Muscle layer of colon (tissue), 2 donors: ENCODE measurements at regions not wholly inside any gene's neighbourhood (a gene's known extent, or its start where the extent isn't known, plus 50 kb on each side); places are given as distances from the start of the nearest gene placed in this dataset.
"Not testable (repeated sequence)": the region's sequence is repeated elsewhere in the genome, so short reads cannot be mapped to it uniquely, and the experiment has no call there.

Source experiments
- H3K27ac ChIP-seq: one replicate; pipeline ENCODE4 v1.7.0; 2013; ENCODE audit warnings: low read depth, mild to moderate bottlenecking, low read length, moderate library complexity
- H3K27me3 ChIP-seq, 2 donors: one replicate each; pipeline ENCODE4 v1.7.0; 2013; ENCODE audit warnings: low read length in 2 of 2, mild to moderate bottlenecking in 2 of 2; ENCODE audit not compliant: insufficient read depth in 2 of 2, control insufficient read depth in 1 of 2
- H3K36me3 ChIP-seq: one replicate; pipeline ENCODE4 v1.7.0; 2013; ENCODE audit warnings: mild to moderate bottlenecking, low read length; ENCODE audit not compliant: insufficient read depth
- H3K4me1 ChIP-seq: one replicate; pipeline ENCODE4 v1.7.0; 2013; ENCODE audit warnings: mild to moderate bottlenecking, low read length; ENCODE audit not compliant: insufficient read depth
- H3K4me3 ChIP-seq, 2 donors: one replicate each; pipeline ENCODE4 v1.7.0; 2013; ENCODE audit warnings: low read length in 2 of 2, low read depth in 1 of 2, mild to moderate bottlenecking in 1 of 2, moderate library complexity in 1 of 2
- H3K9ac ChIP-seq: one replicate; pipeline ENCODE4 v1.7.0; 2013; ENCODE audit warnings: low read length
- H3K9me3 ChIP-seq: one replicate; pipeline ENCODE4 v1.7.0; 2013; ENCODE audit warnings: mild to moderate bottlenecking, low read length
- donor health status: abdominal sarcoma.
- donor health status: Adenocarcinoma of cecum.

DNA sequence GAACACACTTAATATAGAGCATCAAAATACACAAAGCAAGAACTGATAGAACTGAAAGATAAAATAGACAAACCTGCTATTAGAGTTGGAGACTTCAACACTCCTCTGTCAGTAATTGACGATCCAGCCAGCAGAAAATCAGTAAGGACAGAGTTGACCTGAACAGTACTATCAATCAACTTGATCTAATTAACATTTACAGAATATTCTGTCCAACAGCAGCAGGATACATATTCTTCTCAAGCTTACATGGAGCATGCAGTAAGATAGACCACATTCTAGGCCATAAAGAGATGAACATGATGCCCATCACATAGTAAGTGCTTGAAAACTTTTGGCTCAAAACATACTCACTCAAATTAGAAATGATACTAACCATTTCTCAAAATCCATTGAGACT, 196.7 kb upstream of the KLF3 start:
- no peak overlapping the region for H3K4me3 ChIP-seq
- H3K4me1 ChIP-seq, result peaks cover 10% of the 10 kb centered on the region
- H3K9me3 ChIP-seq, result no peaks in the 10 kb centered on the region
- no peak overlapping the region for H3K27ac ChIP-seq
- no peaks in the 10 kb centered on the region for H3K36me3 ChIP-seq
- no peak overlapping the region for H3K9ac ChIP-seq
- H3K27me3 ChIP-seq, result no peaks in the 10 kb centered on the region

DNA sequence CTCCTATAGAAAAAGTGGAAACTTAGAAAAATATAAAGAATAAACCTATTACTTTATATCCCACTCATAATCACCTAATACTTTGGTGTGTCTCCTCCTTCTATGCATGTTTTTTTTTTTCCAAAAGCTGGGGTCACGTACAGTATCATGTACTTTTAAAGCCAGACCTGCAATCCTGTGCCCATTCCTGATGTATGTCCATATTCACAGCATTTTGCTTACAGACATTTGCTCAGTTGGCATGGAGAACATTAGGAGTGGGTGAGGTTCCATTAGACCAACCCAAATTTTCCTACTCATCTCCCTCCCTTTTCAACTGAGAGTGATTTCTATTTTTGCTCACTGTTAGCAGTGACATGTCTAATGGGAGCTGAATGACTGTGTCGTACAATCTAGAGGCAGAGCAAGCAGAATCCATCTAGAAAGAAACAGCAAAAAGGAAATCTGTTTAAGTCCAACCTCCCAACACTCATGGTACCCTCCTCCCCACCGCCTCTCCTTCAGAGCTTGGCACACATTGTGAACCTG, 195.6 kb upstream of the KLF3 start:
- Histone ChIP-seq H3K36me3 (no peaks in the 10 kb centered on the region), H3K4me3 (no peak overlapping the region), H3K27me3 (no peaks in the 10 kb centered on the region), H3K9me3 (no peaks in the 10 kb centered on the region), H3K4me1 (peaks cover 10% of the 10 kb centered on the region), H3K9ac (no peak overlapping the region), H3K27ac (no peak overlapping the region)

DNA sequence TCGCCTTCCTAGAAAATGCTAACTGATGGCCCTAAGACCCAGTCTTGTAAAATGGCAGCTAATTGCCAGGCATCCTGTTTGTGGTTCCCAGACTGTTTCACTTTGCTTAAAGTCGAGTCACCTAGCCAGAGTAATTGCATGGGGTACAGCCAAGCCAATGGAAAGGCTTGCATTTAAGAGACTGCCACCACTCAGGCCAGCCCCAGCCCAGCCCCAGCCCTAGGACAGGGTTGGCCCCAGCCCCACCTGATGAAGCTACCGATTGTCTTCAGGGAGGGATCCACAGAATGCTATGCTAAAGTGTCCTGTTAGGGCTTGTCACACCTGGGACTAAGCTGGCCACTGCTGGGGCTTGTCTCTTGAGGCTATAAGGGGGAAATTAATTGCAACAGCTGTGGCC, 194.6 kb upstream of the KLF3 start:
- no peaks in the 10 kb centered on the region for H3K27me3 ChIP-seq
- no peak overlapping the region for H3K27ac ChIP-seq
- H3K4me3 ChIP-seq, result no peak overlapping the region
- no peak overlapping the region for H3K9ac ChIP-seq
- H3K4me1 ChIP-seq, result peaks cover 10% of the 10 kb centered on the region
- H3K9me3 ChIP-seq, result no peaks in the 10 kb centered on the region
- H3K36me3 ChIP-seq, result no peaks in the 10 kb centered on the region

DNA sequence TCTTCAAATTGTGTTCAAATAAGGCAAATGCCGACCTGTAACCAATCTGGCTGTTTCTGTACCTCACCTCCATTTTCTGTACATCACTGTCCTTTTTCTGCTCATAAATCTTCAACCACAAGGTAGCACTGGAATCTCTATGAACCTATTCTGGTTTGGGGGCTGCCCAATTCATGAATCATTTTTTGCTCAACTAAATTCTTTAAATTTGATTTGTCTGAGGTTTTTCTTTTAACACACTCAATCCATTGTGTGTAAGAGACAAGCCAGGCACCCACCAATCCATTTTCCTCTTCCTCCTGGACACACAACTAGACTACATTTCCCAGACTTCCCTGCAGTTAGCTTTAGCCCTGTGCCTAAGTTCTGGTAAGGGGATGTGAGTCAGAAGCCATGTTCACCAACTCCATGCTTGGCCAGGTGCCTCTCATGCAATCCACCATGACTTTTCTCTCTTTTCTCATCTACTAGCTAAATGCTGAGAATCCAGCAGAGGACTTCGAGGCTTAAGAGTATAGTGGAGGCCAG, 193.2 kb upstream of the KLF3 start:
- H3K27ac ChIP-seq, result no peak overlapping the region
- peaks cover 10% of the 10 kb centered on the region for H3K4me1 ChIP-seq
- H3K36me3 ChIP-seq, result no peaks in the 10 kb centered on the region
- no peak overlapping the region for H3K9ac ChIP-seq
- no peak overlapping the region for H3K4me3 ChIP-seq
- H3K9me3 ChIP-seq, result no peaks in the 10 kb centered on the region
- no peaks in the 10 kb centered on the region for H3K27me3 ChIP-seq

DNA sequence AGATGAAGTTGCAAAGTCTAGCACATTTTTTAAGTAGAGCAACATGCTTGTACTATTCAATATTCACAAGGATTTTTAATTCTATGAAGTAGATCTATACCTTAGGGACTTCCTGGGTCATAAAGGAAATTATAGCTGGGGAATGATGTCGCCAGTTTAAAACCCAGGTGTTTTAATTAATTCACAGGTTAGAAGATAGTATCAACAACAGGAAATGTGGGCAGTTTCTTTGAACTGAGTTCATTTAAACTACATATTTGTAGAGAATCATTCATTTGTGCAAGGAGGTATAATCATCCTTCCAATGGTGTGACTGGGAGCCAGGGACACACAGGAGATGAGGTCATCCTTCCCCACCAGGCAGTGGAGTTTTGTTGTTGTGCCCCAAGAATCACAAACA, 181.3 kb upstream of the KLF3 start:
- H3K27me3 ChIP-seq, result no peaks in the 10 kb centered on the region
- H3K9me3 ChIP-seq, result no peaks in the 10 kb centered on the region
- no peaks in the 10 kb centered on the region for H3K36me3 ChIP-seq
- H3K4me3 ChIP-seq, result no peak overlapping the region
- H3K4me1 ChIP-seq, result no peaks in the 10 kb centered on the region
- no peak overlapping the region for H3K27ac ChIP-seq
- H3K9ac ChIP-seq, result no peak overlapping the region

DNA sequence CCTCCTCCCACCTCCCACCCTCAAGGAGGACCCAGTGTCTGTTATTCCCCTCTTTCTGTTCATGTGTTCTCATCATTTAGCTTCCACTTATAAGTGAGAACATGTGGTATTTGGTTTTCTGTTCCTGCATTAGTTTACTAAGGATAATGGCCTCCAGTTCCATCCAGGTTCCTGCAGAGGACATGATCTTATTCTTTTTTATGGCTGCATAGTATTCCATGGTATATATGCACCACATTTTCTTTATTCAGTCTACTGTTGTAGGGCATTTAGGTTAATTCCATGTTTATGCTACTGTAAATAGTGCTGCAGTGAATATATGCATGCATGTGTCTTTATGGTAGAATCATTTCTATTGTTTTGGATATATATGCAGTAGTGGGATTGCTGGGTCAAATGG, 180.4 kb upstream of the KLF3 start:
- H3K4me1 ChIP-seq, H3K27ac ChIP-seq, H3K27me3 ChIP-seq, H3K4me3 ChIP-seq, H3K36me3 ChIP-seq, H3K9me3 ChIP-seq, H3K9ac ChIP-seq: not testable (repeated sequence)

DNA sequence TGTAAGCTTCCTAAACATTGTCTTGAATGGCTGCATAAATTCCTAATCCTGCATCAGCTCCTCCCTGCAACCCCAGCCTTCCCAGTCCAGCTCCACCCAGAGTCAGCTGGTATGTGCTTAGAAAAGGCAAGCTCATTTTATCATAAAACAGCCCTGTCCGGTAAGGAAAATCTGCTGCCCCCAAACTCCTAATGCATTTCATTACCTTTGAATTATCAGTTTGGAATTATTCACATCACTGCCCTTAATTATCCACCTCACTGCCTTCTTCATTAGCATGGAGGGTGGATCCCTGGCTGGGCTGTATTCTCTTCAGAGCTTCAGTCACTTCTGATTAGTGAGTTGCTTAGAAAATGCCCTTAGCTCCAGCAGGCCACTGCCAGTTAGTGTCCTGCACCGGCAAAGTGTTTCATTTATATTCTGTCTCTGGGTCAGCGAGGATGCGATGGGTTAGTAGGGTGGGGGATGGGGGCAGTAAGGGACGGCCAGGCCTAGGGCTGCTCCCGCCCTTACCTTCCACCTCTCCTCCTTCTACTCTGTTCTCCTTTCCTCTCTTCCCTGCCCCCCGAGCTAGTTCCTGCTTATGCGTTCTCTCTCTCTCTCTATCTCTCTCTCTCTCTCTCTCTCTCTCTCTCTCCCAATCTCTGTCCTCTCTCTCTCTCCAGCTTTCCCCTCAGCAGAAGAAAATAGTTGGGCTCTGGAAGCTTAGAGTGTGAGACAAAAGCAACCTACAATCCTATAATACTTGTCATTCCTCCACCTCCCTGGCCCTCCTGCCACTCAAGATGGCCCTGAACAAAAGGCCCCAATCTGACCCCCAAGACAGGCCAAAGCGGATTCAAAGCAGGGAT, 174.8 kb upstream of the KLF3 start:
- H3K4me3 ChIP-seq, result no peak overlapping the region
- no peaks in the 10 kb centered on the region for H3K27me3 ChIP-seq
- H3K9ac ChIP-seq, result no peak overlapping the region
- no peaks in the 10 kb centered on the region for H3K36me3 ChIP-seq
- no peak overlapping the region for H3K27ac ChIP-seq
- H3K9me3 ChIP-seq, result no peaks in the 10 kb centered on the region
- peaks cover 14% of the 10 kb centered on the region for H3K4me1 ChIP-seq

DNA sequence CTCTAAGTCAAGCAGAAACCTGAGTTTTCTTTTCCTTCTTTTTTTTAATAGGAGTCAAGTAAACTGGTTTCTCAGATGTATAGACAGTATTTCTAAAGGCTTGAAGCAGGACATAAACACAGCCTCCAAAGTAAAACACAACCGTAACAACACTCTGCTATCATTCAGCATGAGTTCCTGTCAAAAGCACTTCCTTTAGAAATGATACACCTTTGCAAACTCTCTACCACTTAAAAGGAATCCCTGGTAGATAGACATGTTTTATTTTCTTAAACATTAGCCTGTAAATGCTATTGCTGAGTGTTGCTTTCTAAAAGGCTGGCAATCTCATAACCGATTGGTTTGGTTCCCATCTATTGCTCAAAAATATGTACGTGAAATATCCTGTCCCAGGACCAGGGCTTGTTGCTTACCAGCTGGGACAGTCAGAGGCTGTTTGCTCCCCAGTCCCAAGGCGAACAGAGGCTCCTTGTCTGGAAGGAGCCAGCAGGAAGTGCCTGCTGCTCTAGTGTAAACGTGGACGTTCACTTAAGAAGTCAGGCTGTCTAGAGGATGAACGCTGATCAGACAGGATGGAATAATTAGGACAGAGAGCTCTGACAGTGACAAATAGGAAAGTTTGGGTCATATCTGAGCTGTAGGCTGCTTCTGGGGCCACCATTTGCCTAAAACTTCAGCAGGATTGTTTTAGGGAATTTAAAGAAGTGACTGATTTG, 173.9 kb upstream of the KLF3 start:
- no peak overlapping the region for H3K9ac ChIP-seq
- H3K4me1 ChIP-seq, result peaks cover 14% of the 10 kb centered on the region
- H3K36me3 ChIP-seq, result no peaks in the 10 kb centered on the region
- H3K9me3 ChIP-seq, result no peaks in the 10 kb centered on the region
- H3K27ac ChIP-seq, result no peak overlapping the region
- no peaks in the 10 kb centered on the region for H3K27me3 ChIP-seq
- H3K4me3 ChIP-seq, result no peak overlapping the region

DNA sequence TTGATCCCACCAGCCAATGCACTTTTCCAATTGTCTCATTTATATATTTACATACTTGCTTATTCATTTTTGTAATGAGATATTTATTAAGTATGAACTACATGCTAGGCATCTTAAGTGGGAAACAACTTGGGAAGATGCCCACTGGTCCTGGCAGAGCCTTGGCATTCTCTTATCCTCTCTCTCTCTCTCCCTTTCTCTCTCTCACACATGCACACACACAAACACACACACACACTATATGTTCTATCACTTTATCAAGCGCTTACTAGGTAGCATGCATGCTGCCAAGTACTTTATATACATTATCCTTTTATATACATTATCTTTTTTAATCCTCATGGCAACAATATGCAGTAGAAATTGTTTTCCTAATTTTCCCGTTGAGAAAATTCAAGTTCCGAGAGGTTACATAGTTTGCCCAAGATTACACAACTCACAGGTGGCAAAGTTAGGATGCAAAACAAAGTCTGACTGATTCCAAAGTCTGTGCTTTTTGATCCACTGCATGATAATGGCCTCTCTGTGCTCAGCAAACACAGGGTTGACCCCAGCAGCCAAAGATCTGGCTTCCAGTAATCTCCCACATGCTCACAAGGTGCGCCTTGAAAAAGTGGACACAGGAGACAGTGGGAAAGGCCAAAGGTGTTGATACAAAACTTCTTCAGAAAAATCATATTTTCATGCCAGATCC, 173.1 kb upstream of the KLF3 start:
- Histone ChIP-seq H3K4me1 (peaks cover 14% of the 10 kb centered on the region), H3K9me3 (no peaks in the 10 kb centered on the region), H3K9ac (no peak overlapping the region), H3K27me3 (no peaks in the 10 kb centered on the region), H3K27ac (no peak overlapping the region), H3K36me3 (no peaks in the 10 kb centered on the region), H3K4me3 (no peak overlapping the region)

DNA sequence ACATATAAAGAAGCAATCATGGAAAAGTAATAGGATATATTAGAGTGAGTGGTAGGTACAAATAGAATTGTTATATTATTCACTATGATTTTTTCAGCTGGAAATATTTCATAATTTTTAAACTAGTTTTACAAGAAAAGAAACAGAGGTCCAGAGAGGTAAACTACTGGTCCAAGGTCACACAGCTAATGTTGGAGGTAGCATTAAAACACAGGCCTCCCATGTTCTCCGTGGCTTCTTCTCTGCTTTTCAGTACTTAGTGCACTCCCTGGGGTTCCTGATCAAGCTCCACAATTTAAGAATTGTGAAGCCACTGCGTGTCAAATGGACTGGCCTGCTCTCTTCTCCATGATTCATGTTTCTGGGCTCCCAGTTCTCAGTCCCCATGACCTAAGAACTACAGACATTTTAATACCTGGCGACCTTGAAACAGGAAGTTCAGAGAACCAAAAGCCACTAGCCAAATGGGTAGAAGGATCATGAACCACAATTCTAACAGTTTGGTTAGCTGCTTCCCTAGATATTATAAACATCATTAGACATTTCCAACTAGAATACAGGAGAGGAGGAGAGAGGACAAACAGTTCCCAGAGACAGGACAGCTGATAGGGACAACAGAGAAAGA, 172.0 kb upstream of the KLF3 start:
- Histone ChIP-seq H3K27ac (no peak overlapping the region), H3K27me3 (no peaks in the 10 kb centered on the region)

DNA sequence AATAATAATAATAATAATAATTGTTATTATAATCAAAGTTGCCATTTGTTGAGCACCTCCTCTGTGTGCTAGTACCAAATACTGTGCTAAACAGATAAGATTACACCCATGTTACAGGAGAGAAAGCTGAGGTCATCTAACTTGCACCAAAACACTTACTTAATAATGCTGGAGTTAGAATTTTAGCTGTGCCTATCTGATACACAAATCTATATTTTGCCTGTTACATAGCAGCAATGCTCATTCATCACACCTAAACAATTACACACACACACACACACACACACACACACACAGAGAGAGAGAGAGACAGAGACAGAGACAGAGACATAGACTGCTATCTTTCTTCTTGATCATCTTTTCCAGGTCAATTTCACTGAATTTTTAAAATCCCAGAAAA, 170.9 kb upstream of the KLF3 start:
- H3K27me3 ChIP-seq, result no peaks in the 10 kb centered on the region
- H3K9me3 ChIP-seq, result no peaks in the 10 kb centered on the region
- H3K4me1 ChIP-seq, result peaks cover 14% of the 10 kb centered on the region
- no peak overlapping the region for H3K27ac ChIP-seq
- no peak overlapping the region for H3K4me3 ChIP-seq
- no peaks in the 10 kb centered on the region for H3K36me3 ChIP-seq
- H3K9ac ChIP-seq, result no peak overlapping the region

More for the DNA sequence above, 172.0 kb upstream of the KLF3 start:
- no peak overlapping the region for H3K4me3 ChIP-seq
- peaks cover 14% of the 10 kb centered on the region for H3K4me1 ChIP-seq
- no peaks in the 10 kb centered on the region for H3K36me3 ChIP-seq
- no peak overlapping the region for H3K9ac ChIP-seq
- H3K9me3 ChIP-seq, result no peaks in the 10 kb centered on the region
